VCaP (cell line): ENCODE measurements at regions not wholly inside any gene's neighbourhood (a gene's known extent, or its start where the extent isn't known, plus 50 kb on each side); places are given as distances from the start of the nearest gene placed in this dataset.

Experiments
- H3K27ac ChIP-seq: fragments of 450-650 bp; 2 replicates; pipeline ENCODE4 v1.5.1; 2017
- TF ChIP-seq, protein P1 (sequence below): fragments of 450-650 bp; conservative IDR thresholded peaks from 2 replicates; pipeline ENCODE4 v1.5.1; 2017; ENCODE audit warnings: mild to moderate bottlenecking, moderate library complexity

DNA sequence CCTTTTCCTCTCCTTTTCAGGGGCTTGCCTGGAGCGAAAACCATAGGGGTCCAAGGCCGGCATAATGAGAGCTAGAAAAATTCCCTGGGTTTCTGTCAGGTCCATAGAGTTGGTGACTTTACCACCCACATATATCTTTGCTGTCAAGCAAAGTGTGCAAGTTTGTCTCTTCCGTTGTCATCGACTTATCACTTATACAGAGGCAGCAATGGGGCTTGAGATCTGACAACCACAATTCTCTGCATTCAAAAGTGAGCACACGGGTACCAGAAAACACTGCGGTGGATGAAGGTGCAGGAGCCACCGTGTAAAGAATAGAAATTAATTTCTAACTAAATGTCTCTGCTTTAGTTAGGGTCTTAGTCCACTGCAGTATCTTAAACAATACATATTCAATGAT is 162.3 kb downstream of the DAD1 start:
- TF ChIP-seq, protein P1, sequence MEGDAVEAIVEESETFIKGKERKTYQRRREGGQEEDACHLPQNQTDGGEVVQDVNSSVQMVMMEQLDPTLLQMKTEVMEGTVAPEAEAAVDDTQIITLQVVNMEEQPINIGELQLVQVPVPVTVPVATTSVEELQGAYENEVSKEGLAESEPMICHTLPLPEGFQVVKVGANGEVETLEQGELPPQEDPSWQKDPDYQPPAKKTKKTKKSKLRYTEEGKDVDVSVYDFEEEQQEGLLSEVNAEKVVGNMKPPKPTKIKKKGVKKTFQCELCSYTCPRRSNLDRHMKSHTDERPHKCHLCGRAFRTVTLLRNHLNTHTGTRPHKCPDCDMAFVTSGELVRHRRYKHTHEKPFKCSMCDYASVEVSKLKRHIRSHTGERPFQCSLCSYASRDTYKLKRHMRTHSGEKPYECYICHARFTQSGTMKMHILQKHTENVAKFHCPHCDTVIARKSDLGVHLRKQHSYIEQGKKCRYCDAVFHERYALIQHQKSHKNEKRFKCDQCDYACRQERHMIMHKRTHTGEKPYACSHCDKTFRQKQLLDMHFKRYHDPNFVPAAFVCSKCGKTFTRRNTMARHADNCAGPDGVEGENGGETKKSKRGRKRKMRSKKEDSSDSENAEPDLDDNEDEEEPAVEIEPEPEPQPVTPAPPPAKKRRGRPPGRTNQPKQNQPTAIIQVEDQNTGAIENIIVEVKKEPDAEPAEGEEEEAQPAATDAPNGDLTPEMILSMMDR: no peak

DNA sequence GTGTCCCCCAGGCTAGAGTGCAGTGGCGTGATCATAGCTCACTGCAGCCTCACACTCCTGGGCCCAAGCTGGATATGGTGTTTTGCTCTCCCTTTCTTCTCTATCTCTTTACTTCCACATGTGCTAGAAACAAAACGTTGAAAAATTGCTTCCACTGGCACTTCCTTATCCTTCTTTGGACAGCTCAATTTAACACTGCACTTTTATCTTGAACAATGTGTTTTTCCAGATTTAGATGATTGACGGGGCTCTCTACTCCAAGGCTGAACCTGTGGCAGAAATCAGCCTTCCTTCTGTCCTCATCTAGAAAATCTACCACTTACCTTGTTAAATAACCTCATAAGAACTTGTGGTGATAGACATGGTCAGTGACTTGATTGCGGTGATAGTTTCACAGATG is 165.1 kb downstream of the DAD1 start:
- TF ChIP-seq, protein P1: no peak
- H3K27ac ChIP-seq: no peak overlapping the region

More for the DNA sequence above, 162.3 kb downstream of the DAD1 start:
- no peak overlapping the region for H3K27ac ChIP-seq

DNA sequence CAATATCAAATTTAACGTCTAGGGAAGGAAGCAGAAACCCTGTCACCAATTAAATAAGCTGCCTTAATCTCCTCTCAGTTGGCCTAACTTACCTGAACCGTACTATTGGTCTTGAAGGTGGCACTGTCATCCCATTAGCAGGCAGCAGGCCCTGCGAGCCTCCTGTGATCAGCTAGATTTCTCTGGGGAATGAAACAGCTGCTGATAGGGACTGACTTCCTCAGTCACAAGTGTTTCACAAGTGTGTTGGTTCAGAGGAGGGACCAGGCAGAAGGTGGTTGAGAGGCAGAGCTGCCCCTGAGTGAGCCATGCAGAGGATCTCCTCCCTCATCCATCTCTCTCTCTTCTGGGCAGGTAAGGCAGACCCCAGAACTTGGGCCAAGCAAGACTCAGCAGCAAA is 166.8 kb downstream of the DAD1 start:
- TF ChIP-seq, protein P1: no peak
- no peak overlapping the region for H3K27ac ChIP-seq

DNA sequence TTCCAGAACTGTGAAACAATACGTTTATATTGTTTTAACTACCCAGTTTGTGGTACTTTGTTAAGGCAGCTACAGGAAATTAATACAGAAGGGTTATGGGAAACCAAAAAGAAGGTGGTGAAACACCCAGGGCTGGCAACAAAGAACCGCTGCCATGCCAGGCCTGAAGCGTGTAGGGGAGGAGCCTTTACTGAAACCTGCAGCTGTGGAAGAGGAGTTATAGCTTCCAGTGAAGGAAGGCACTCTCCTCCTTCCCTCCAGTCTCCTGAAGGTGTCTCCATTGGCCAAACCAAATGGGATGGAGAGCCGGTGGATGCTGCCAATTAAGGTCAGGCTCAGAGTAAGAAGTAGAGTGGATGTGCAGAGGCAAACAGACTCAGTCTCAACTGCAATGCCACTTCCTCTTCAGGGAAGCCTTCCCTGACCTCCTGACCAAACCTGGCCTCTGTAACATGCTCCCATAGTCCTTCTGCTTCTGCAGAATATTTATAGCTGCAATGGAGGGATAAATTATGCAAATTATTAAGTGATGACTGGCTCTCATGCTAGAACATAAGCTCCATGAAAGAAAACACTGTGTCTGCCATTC is 168.3 kb downstream of the DAD1 start:
- no peak overlapping the region for H3K27ac ChIP-seq
- TF ChIP-seq, protein P1: no peak

DNA sequence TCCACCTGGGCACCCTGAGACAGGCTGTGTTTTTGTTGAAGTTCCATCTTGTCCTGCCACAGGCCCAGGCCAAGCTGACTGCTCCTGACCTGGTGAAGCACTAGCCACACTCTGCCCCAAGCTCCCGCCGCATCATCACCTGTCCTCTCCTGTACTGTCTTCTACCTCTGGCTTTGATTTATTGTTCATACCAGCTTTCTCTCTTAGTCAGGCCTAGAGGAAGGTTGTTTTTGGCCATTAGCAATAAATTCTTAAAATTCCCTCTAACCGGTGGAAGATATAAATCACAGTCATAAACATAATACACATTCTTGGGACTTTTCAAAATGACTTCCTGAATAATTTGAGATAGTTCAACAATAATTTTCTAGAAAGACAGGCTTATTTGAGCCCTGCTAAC is 169.4 kb downstream of the DAD1 start:
- TF ChIP-seq, protein P1: no peak
- H3K27ac ChIP-seq: no peak overlapping the region

DNA sequence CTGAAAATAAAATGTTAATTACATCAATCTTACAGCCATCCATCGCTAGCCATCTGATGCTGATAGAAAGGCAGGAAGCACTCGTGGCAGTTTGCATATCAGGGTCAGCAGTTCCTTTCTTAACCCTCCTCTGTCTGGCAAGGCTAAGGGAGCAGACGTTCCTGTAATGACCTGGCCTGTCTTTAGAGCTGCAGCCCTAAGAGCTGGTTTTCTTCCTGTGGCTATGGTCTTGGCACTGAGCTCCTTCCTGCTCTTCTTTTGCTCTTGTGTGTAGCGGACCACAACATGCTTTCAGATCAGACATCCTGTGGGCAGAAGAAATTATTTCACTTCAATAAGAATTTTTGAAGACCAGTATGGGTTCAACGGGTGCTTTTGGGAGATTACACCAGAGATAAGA is 170.4 kb downstream of the DAD1 start:
- TF ChIP-seq, protein P1: no peak
- H3K27ac ChIP-seq: no peak overlapping the region

DNA sequence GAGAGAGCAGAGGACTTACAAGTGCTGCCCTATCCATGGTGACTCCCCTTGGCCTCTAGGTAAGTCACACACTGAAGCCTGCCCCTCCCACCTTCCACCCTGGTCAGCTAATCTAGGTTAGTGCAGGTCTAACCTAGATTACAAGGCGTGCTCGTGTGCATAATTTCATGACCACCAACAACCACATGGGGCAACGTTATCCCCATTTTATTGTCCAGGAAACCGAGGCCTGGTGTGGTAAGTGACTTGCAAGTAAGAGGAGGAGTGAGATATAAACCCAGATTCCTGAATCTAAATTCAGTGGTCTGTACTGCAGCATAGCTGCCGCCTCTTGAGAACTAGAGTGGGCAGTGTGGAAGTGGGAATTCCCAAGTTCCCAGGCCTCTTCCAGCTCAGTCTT is 171.1 kb downstream of the DAD1 start:
- TF ChIP-seq, protein P1: no peak
- no peak overlapping the region for H3K27ac ChIP-seq
